B cell (primary cell): ENCODE measurements at regions not wholly inside any gene's neighbourhood (a gene's known extent, or its start where the extent isn't known, plus 50 kb on each side); places are given as distances from the start of the nearest gene placed in this dataset.

Experiments used
- EZH2 ChIP-seq: IDR thresholded peaks from 2 replicates; pipeline ENCODE4 v1.6.1; 2012; ENCODE audit warnings: borderline replicate concordance, low read depth, mild to moderate bottlenecking, moderate library complexity, low read length; ENCODE audit not compliant: insufficient read depth, poor library complexity, severe bottlenecking
- TF ChIP-seq, protein P1 (sequence below): fragments of 200-600 bp; IDR thresholded peaks from one replicate; pipeline ENCODE4 v1.8.0; 2022; ENCODE audit warnings: antibody characterized with exemption, mild to moderate bottlenecking

DNA sequence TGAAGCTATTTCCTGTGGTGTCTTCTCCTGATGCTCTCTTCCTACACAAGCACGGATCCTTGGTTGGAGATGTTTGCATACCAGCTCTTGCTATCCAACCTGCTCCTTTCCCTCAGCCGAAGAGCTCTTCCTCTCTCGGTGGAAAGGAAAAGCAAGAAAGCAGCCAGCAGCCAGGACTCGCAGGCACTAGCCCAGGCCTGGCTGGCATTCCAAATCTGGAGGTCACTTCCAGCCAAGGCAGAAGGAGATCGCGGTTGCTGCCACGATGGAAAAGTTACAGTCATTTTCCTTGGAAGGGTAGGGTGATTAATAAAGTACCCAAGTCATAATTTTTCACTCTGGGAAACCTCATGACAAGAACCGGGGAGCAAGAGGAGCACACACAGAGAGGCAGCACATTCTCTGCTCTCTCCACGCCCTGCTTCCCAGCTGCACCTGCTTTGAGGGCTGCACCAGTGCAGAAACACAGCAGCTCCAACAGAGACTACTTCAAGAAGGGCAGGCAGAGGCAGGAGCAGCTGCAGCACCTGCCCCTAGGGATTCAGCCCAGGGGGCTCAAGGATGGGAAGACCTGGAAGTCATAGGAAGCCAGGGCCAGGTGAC, 399.3 kb downstream of the CADM1 start:
- TF ChIP-seq, protein P1, sequence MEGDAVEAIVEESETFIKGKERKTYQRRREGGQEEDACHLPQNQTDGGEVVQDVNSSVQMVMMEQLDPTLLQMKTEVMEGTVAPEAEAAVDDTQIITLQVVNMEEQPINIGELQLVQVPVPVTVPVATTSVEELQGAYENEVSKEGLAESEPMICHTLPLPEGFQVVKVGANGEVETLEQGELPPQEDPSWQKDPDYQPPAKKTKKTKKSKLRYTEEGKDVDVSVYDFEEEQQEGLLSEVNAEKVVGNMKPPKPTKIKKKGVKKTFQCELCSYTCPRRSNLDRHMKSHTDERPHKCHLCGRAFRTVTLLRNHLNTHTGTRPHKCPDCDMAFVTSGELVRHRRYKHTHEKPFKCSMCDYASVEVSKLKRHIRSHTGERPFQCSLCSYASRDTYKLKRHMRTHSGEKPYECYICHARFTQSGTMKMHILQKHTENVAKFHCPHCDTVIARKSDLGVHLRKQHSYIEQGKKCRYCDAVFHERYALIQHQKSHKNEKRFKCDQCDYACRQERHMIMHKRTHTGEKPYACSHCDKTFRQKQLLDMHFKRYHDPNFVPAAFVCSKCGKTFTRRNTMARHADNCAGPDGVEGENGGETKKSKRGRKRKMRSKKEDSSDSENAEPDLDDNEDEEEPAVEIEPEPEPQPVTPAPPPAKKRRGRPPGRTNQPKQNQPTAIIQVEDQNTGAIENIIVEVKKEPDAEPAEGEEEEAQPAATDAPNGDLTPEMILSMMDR: no peak
- no peak for TF ChIP-seq EZH2
